Karpas-422 (cell line): ENCODE measurements at regions not wholly inside any gene's neighbourhood (a gene's known extent, or its start where the extent isn't known, plus 50 kb on each side); places are given as distances from the start of the nearest gene placed in this dataset.

Experiments
- DNase-seq: peaks from one replicate; pipeline ENCODE4 v3.0.0-alpha.2; 2015
- H2AFZ ChIP-seq: fragments of 200-600 bp; sonication (generic); 2 replicates; pipeline ENCODE4 v1.6.1; 2014; ENCODE audit warnings: antibody characterized with exemption, low read length, mixed read lengths
- H3K27ac ChIP-seq: fragments of 200-600 bp; sonication (generic); 2 replicates; pipeline ENCODE4 v1.5.1; 2014; ENCODE audit warnings: mild to moderate bottlenecking, low read length, moderate library complexity
- H3K27me3 ChIP-seq: fragments of 200-600 bp; sonication (generic); 2 replicates; pipeline ENCODE4 v1.6.1; 2014; ENCODE audit warnings: low read length, mixed read lengths
- H3K36me3 ChIP-seq: fragments of 200-600 bp; sonication (generic); 2 replicates; pipeline ENCODE4 v1.6.1; 2014; ENCODE audit warnings: low read length, mixed read lengths; ENCODE audit not compliant: insufficient read depth
- H3K4me1 ChIP-seq: fragments of 200-600 bp; sonication (generic); 2 replicates; pipeline ENCODE4 v1.6.1; 2014; ENCODE audit warnings: mild to moderate bottlenecking, low read length, mixed read lengths
- H3K4me2 ChIP-seq: fragments of 200-600 bp; sonication (generic); 2 replicates; pipeline ENCODE4 v1.6.1; 2014; ENCODE audit warnings: low read length, low read depth, mild to moderate bottlenecking; ENCODE audit not compliant: poor library complexity, severe bottlenecking
- H3K4me3 ChIP-seq: fragments of 200-600 bp; sonication (generic); 2 replicates; pipeline ENCODE4 v1.5.1; 2014; ENCODE audit warnings: mild to moderate bottlenecking, antibody characterized with exemption, low read length, mixed read lengths
- H3K79me2 ChIP-seq: fragments of 200-600 bp; sonication (generic); 2 replicates; pipeline ENCODE4 v1.6.1; 2014; ENCODE audit warnings: mild to moderate bottlenecking, low read length, mixed read lengths
- H3K9ac ChIP-seq: fragments of 200-600 bp; sonication (generic); 2 replicates; pipeline ENCODE4 v1.6.0; 2014; ENCODE audit warnings: low read length
- H3K9me2 ChIP-seq: fragments of 200-600 bp; sonication (generic), shearing (Covaris generic); replicated peaks from 2 replicates; pipeline ENCODE4 v1.6.0; 2014; ENCODE audit warnings: mild to moderate bottlenecking, low read length, moderate library complexity; ENCODE audit not compliant: insufficient read depth
- H3K9me3 ChIP-seq: fragments of 300-700, 200-600 bp; sonication (generic); 2 replicates; pipeline ENCODE4 v1.6.1; 2014; ENCODE audit warnings: low read length, mixed read lengths
- H4K20me1 ChIP-seq: fragments of 200-600 bp; sonication (generic); 2 replicates; pipeline ENCODE4 v1.6.1; 2014; ENCODE audit warnings: mild to moderate bottlenecking, antibody characterized with exemption, low read length, low read depth; ENCODE audit not compliant: insufficient read depth

GRCh38 chrX:33831211-33831610 is 300.9 kb downstream of the FAM47A start:
- H3K27me3 ChIP-seq, result no peaks in the 10 kb centered on the region
- H3K4me1 ChIP-seq, result no peaks in the 10 kb centered on the region
- H3K36me3 ChIP-seq, result no peaks in the 10 kb centered on the region
- no peak overlapping the region for H3K27ac ChIP-seq
- H3K9me2 ChIP-seq, result no peaks in the 10 kb centered on the region
- DNase-seq, result no peak
- H3K4me3 ChIP-seq, result no peak overlapping the region
- no peak overlapping the region for H3K9ac ChIP-seq
- H3K79me2 ChIP-seq, result no peaks in the 10 kb centered on the region
- H3K9me3 ChIP-seq, result peaks cover 18% of the 10 kb centered on the region
- no peak overlapping the region for H2AFZ ChIP-seq
- H3K4me2 ChIP-seq, result no peak overlapping the region
- no peaks in the 10 kb centered on the region for H4K20me1 ChIP-seq

GRCh38 chrX:33817266-33817665 is 314.8 kb downstream of the FAM47A start:
- Histone ChIP-seq H3K4me2 (no peak overlapping the region), H3K9me2 (no peaks in the 10 kb centered on the region), H4K20me1 (no peaks in the 10 kb centered on the region), H2AFZ (no peak overlapping the region), H3K4me3 (no peak overlapping the region), H3K9me3 (peaks cover 15% of the 10 kb centered on the region), H3K27me3 (no peaks in the 10 kb centered on the region), H3K27ac (no peak overlapping the region), H3K9ac (no peak overlapping the region), H3K4me1 (no peaks in the 10 kb centered on the region), H3K36me3 (no peaks in the 10 kb centered on the region), H3K79me2 (no peaks in the 10 kb centered on the region)
- no peak for DNase-seq

GRCh38 chrX:33808636-33809035 is 323.5 kb downstream of the FAM47A start:
- Histone ChIP-seq H3K9me2 (no peaks in the 10 kb centered on the region), H3K79me2 (no peaks in the 10 kb centered on the region), H3K4me2 (no peak overlapping the region), H2AFZ (no peak overlapping the region), H3K9ac (no peak overlapping the region), H3K36me3 (no peaks in the 10 kb centered on the region), H4K20me1 (no peaks in the 10 kb centered on the region), H3K9me3 (peaks cover 33% of the 10 kb centered on the region), H3K27ac (no peak overlapping the region), H3K4me3 (no peak overlapping the region), H3K27me3 (no peaks in the 10 kb centered on the region), H3K4me1 (no peaks in the 10 kb centered on the region)
- no peak for DNase-seq

- Histone ChIP-seq H3K9me2 (no peaks in the 10 kb centered on the region), H3K4me1 (no peaks in the 10 kb centered on the region), H3K79me2 (no peaks in the 10 kb centered on the region), H3K36me3 (no peaks in the 10 kb centered on the region), H3K9me3 (peaks cover 20% of the 10 kb centered on the region; the same call in 1 of the 2 replicates), H3K27ac (no peak overlapping the region), H2AFZ (no peak overlapping the region), H3K4me3 (no peak overlapping the region), H3K27me3 (no peaks in the 10 kb centered on the region), H3K4me2 (no peak overlapping the region), H4K20me1 (no peaks in the 10 kb centered on the region), H3K9ac (no peak overlapping the region)
- no peak for DNase-seq
Measured at GRCh38 chrX:33784548-33784947, 347.6 kb downstream of the FAM47A start.

GRCh38 chrX:33741807-33742206 is 390.3 kb downstream of the FAM47A start:
- Histone ChIP-seq H3K27me3 (no peaks in the 10 kb centered on the region), H3K27ac (no peak overlapping the region), H3K4me3 (no peak overlapping the region), H3K9me3 (peaks cover 4% of the 10 kb centered on the region; the same call in 1 of the 2 replicates), H2AFZ (no peak overlapping the region), H3K36me3 (no peaks in the 10 kb centered on the region), H4K20me1 (no peaks in the 10 kb centered on the region), H3K9me2 (no peaks in the 10 kb centered on the region), H3K4me2 (no peak overlapping the region), H3K79me2 (no peaks in the 10 kb centered on the region), H3K4me1 (no peaks in the 10 kb centered on the region), H3K9ac (no peak overlapping the region)
- no peak for DNase-seq

- DNase-seq, result no peak
- no peaks in the 10 kb centered on the region for H3K79me2 ChIP-seq
- H3K36me3 ChIP-seq, result no peaks in the 10 kb centered on the region
- H3K27ac ChIP-seq, result no peak overlapping the region
- no peak overlapping the region for H2AFZ ChIP-seq
- no peaks in the 10 kb centered on the region for H3K27me3 ChIP-seq
- no peak overlapping the region for H3K4me2 ChIP-seq
- H3K4me3 ChIP-seq, result no peak overlapping the region
- H3K4me1 ChIP-seq, result no peaks in the 10 kb centered on the region
- H3K9me2 ChIP-seq, result no peaks in the 10 kb centered on the region
- no peaks in the 10 kb centered on the region for H4K20me1 ChIP-seq
- peaks cover 9% of the 10 kb centered on the region; the same call in 1 of the 2 replicates for H3K9me3 ChIP-seq
- no peak overlapping the region for H3K9ac ChIP-seq
Measured at GRCh38 chrX:33735182-33735581, 396.9 kb downstream of the FAM47A start.

GRCh38 chrX:33726281-33727160 is 405.6 kb downstream of the FAM47A start:
- Histone ChIP-seq H3K27me3 (no peaks in the 10 kb centered on the region), H3K9me3 (peaks cover 9% of the 10 kb centered on the region; the same call in 1 of the 2 replicates), H2AFZ (no peak overlapping the region), H3K4me1 (no peaks in the 10 kb centered on the region), H3K79me2 (no peaks in the 10 kb centered on the region), H3K9ac (no peak overlapping the region), H3K36me3 (no peaks in the 10 kb centered on the region), H3K9me2 (no peaks in the 10 kb centered on the region), H3K4me2 (no peak overlapping the region), H3K4me3 (no peak overlapping the region), H4K20me1 (no peaks in the 10 kb centered on the region), H3K27ac (no peak overlapping the region)
- no peak for DNase-seq

GRCh38 chrX:33725535-33726210 is 406.4 kb downstream of the FAM47A start:
- Histone ChIP-seq H3K79me2 (no peaks in the 10 kb centered on the region), H3K9ac (peak overlapping the region; percentile 27), H2AFZ (peak overlapping the region; percentile 27; the same call in 1 of the 2 replicates), H3K4me3 (peak overlapping the region; percentile 54), H3K9me3 (peaks cover 4% of the 10 kb centered on the region; the same call in 1 of the 2 replicates), H3K36me3 (no peaks in the 10 kb centered on the region), H3K27ac (no peak overlapping the region), H3K27me3 (no peaks in the 10 kb centered on the region), H4K20me1 (no peaks in the 10 kb centered on the region), H3K9me2 (no peaks in the 10 kb centered on the region), H3K4me1 (no peaks in the 10 kb centered on the region), H3K4me2 (peak overlapping the region; percentile 61)
- DNase-seq, result no peak
